Lung (tissue), 11 donors: ENCODE measurements at regions not wholly inside any gene's neighbourhood (a gene's known extent, or its start where the extent isn't known, plus 50 kb on each side); places are given as distances from the start of the nearest gene placed in this dataset.

Source experiments
- ATAC-seq: fragments of 200-7000 bp; cut with Tn5 transposase; one replicate; pipeline ENCODE4 v1.9.1; 2020; ENCODE audit warnings: moderate number of reproducible peaks; ENCODE audit not compliant: insufficient read depth, low FRiP score
- DNase-seq, 3 donors: peaks; one replicate each; pipeline ENCODE4 v3.0.0-alpha.2; 2013 to 2017
- H3K27ac ChIP-seq, 2 donors: one replicate each; pipeline ENCODE4 v1.5.1; 2013; ENCODE audit warnings: mild to moderate bottlenecking in 2 of 2, moderate library complexity in 2 of 2, control low read depth in 1 of 2, inconsistent platforms in 1 of 2, low read depth in 1 of 2, low read length in 1 of 2
- H3K27me3 ChIP-seq, 3 donors: one replicate each; pipeline ENCODE4 v1.5.1; 2013; ENCODE audit warnings: low read length in 2 of 3; ENCODE audit not compliant: control insufficient read depth in 3 of 3, insufficient read depth in 3 of 3
- H3K36me3 ChIP-seq, 4 donors: one replicate each; pipeline ENCODE4 v1.5.1; 2013; ENCODE audit warnings: low read length in 4 of 4, mild to moderate bottlenecking in 1 of 4, moderate library complexity in 1 of 4; ENCODE audit not compliant: control insufficient read depth in 4 of 4, insufficient read depth in 4 of 4
- H3K4me1 ChIP-seq, 5 donors: one replicate each; pipeline ENCODE4 v1.5.1; 2013; ENCODE audit warnings: low read length in 5 of 5, mild to moderate bottlenecking in 2 of 5, moderate library complexity in 1 of 5; ENCODE audit not compliant: control insufficient read depth in 5 of 5, insufficient read depth in 5 of 5
- H3K4me3 ChIP-seq: one replicate; pipeline ENCODE4 v1.5.1; 2013; ENCODE audit warnings: mild to moderate bottlenecking, control low read depth, moderate library complexity
- H3K9ac ChIP-seq, 2 donors: one replicate each; pipeline ENCODE4 v1.5.1; 2013; ENCODE audit warnings: low read length in 2 of 2, control low read depth in 1 of 2; ENCODE audit not compliant: insufficient read depth in 1 of 2
- H3K9me3 ChIP-seq, 4 donors: one replicate each; pipeline ENCODE4 v1.5.1; 2013; ENCODE audit warnings: low read length in 3 of 4, mild to moderate bottlenecking in 1 of 4, moderate library complexity in 1 of 4; ENCODE audit not compliant: control insufficient read depth in 4 of 4, insufficient read depth in 3 of 4
- WGBS, 2 donors: extraction: QIAGEN DNeasy Blood & Tissue Kit; methylation state at CpG; one replicate each; pipeline ENCODE4 v1.1.7; 2013; 5-methylcytosine and 5-hydroxymethylcytosine counted together
- TF ChIP-seq, protein P1 (sequence below): IDR thresholded peaks from 2 replicates; pipeline ENCODE4 v1.5.1; 2012; ENCODE audit warnings: mild to moderate bottlenecking; ENCODE audit errors: control extremely low read depth, extremely low read depth
- donor health status: control.
- donor health status: control.
- donor health status: Bipolar disorder and iron deficiency.
- donor health status: healthy.
- donor health status: DM: yes; HTN: yes; CAD: no.

DNA sequence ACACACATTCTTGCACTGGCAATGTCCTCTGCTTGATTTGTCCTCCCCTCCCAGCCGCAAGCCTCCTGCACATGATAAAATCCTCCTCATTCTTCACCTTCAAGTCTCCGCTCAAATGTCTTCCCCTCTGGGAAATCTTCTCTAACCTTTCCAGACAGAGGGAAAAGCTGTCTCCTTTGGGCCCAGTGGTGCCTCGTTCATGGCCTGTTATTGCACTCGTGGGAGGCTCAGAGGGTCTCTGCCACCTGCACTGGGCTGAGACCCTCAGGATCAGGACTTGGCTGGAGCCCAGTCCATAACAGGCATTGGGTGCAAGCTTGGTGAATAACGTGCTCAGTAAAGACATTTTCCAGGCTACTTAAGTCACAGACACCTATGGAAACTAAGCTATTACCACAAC, 68.6 kb downstream of the PTGR3 start:
- H3K9me3 ChIP-seq, result peaks cover 0 to 6% (median 0%) of the 10 kb centered on the region in 4 donors
- ATAC-seq, result no peak
- no peak overlapping the region for H3K4me3 ChIP-seq
- DNase-seq, result no peak
- TF ChIP-seq, protein P1, sequence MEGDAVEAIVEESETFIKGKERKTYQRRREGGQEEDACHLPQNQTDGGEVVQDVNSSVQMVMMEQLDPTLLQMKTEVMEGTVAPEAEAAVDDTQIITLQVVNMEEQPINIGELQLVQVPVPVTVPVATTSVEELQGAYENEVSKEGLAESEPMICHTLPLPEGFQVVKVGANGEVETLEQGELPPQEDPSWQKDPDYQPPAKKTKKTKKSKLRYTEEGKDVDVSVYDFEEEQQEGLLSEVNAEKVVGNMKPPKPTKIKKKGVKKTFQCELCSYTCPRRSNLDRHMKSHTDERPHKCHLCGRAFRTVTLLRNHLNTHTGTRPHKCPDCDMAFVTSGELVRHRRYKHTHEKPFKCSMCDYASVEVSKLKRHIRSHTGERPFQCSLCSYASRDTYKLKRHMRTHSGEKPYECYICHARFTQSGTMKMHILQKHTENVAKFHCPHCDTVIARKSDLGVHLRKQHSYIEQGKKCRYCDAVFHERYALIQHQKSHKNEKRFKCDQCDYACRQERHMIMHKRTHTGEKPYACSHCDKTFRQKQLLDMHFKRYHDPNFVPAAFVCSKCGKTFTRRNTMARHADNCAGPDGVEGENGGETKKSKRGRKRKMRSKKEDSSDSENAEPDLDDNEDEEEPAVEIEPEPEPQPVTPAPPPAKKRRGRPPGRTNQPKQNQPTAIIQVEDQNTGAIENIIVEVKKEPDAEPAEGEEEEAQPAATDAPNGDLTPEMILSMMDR, result no peak
- WGBS, 2 donors, result 80 to 95% methylated on average over 5 of the region's 5 CpGs
- H3K4me1 ChIP-seq, result no peaks in the 10 kb centered on the region
- H3K27ac ChIP-seq, result no peak overlapping the region
- H3K36me3 ChIP-seq, result no peaks in the 10 kb centered on the region
- no peak overlapping the region for H3K9ac ChIP-seq
- H3K27me3 ChIP-seq, result peaks cover 0 to 2% (median 0%) of the 10 kb centered on the region in 3 donors

DNA sequence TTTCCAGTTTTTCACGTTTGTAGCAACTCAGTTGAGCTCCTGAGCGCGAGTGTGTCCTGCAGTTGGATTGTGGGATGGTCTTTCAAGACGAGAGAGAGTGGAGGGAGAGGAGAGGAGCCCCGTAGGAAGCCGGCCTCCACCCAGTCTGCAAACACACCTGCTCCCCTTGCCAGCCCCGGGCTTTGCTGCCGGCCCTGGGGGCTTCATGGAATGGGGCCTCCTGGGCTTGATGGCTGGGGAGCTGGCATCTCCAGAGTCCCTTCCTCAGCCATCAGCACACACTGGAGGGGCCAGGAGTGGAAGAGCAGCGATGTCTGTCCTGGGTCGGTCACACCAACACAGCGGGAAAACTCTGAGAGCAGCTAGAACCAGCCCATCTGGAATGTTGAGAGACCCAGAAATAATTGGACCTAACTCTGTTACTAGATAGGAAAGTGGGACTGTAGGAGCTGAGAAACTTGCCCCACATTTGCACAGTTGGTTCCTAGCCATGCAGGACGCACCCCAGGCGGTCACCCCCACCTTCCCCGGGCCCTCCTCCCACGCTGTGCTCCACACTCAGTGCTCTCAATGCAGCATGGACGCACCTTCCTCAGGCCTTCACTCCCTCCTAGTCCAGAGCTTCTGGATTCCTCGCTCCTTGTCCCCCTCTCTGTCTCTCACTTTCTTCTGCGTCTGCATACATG, 69.6 kb downstream of the PTGR3 start:
- Histone ChIP-seq H3K4me3 (no peak overlapping the region), H3K9me3 (peaks cover 0 to under 1% (median 0%) of the 10 kb centered on the region in 4 donors), H3K4me1 (no peaks in the 10 kb centered on the region), H3K9ac (no peak overlapping the region), H3K27ac (no peak overlapping the region), H3K36me3 (no peaks in the 10 kb centered on the region), H3K27me3 (peaks cover 0 to 2% (median 0%) of the 10 kb centered on the region in 3 donors)
- WGBS, 2 donors, result 89% methylated on average over 18 of the region's 18 CpGs
- ATAC-seq, result no peak
- TF ChIP-seq, protein P1, result no peak
- DNase-seq, result no peak

- no peak overlapping the region for H3K9ac ChIP-seq
- H3K27me3 ChIP-seq, result peaks cover 0 to 2% (median 0%) of the 10 kb centered on the region in 3 donors
- H3K36me3 ChIP-seq, result no peaks in the 10 kb centered on the region
- 95 to 98% methylated on average over 11 of the region's 11 CpGs for WGBS, 2 donors
- H3K4me1 ChIP-seq, result no peaks in the 10 kb centered on the region
- H3K4me3 ChIP-seq, result no peak overlapping the region
- TF ChIP-seq, protein P1, result no peak
- no peaks in the 10 kb centered on the region for H3K9me3 ChIP-seq
- no peak overlapping the region for H3K27ac ChIP-seq
- no peak for DNase-seq
- no peak for ATAC-seq
These were observed 71.5 kb downstream of the PTGR3 start for GRCh38 chr18:75137346-75137877.
